ENCODE measurements at regions not wholly inside any gene's neighbourhood (a gene's known extent, or its start where the extent isn't known, plus 50 kb on each side); places are given as distances from the start of the nearest gene placed in this dataset.

DNA sequence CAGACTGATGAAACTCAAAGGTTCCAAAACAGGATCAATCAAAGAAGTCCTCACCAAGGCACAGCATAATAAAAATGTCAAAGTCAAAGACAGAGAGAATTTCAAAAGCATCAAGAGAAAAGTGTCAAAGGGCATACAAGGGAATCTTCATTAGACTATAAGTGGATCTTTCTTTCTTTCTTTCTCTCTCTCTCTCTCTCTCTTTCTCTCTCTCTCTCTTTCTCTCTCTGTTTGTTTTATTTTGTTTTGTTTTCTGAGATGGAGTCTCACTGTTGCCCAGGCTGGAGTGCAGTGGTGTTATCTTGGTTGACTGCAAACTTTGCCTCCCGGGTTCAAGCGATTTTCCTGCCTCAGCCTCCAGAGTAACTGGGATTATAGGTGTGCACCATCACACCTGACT lies 148.3 kb upstream of the CD180 start:
- dilution Hi-C loops (cut with MboI; ENCODE audit: extremely low pct_ligation_motif_present, low sequenced_read_pairs) (no loop called here), intact Hi-C loops (cut with micrococcal nuclease) (no loop called here)
- H3K9ac ChIP-seq (replicated peaks; ENCODE audit: extremely low read depth, insufficient read depth, low read length) = no peak overlapping the region
- H3K4me3 ChIP-seq (replicated peaks in 1 of 3; ENCODE audit: insufficient read depth in 1 of 3, low read depth in 1 of 3, low read length in 3 of 3) = no peak overlapping the region
- no peaks in the 10 kb centered on the region for H3K79me2 ChIP-seq (ENCODE audit: control insufficient read depth, insufficient read depth, low read length)
- no peaks in the 10 kb centered on the region for H3K9me1 ChIP-seq (replicated peaks; ENCODE audit: control insufficient read depth, extremely low read depth, insufficient read depth, low read length)
- H2AFZ ChIP-seq (ENCODE audit: low read depth, low read length) = no peak overlapping the region
- H3K27me3 ChIP-seq (ENCODE audit: control insufficient read depth in 2 of 2, insufficient read depth in 2 of 2, low read length in 2 of 2) = no peaks in the 10 kb centered on the region
- H3K4me2 ChIP-seq (ENCODE audit: insufficient read depth, low read length) = no peak overlapping the region
- BruUV-seq (replicated peaks) = no TSS peak
- ChIA-PET POLR2A (no interaction called here), CTCF (no interaction called here)
- H3K4me1 ChIP-seq (ENCODE audit: control insufficient read depth, extremely low read depth, insufficient read depth, low read length) = no peaks in the 10 kb centered on the region
- no peak for FAIRE-seq
- no peaks in the 10 kb centered on the region for H3K9me3 ChIP-seq (replicated peaks; ENCODE audit: control insufficient read depth, insufficient read depth, low read length)
- TF ChIP-seq FOS (IDR thresholded peaks at IDR 0.05; ENCODE audit: borderline replicate concordance, insufficient read depth, low read length) = no peak
- no peak for TF ChIP-seq MYC (IDR thresholded peaks at IDR 0.05; ENCODE audit: low read depth, low read length)
- no peak for TF ChIP-seq EZH2 (IDR thresholded peaks at IDR 0.05; ENCODE audit: borderline replicate concordance, low read depth, low read length, severe bottlenecking)
- TF ChIP-seq GATA2 (IDR thresholded peaks at IDR 0.05; ENCODE audit: insufficient read depth, insufficient read length, low read depth, low read length) = no peak
- TF ChIP-seq POLR2A (IDR thresholded peaks at IDR 0.05; ENCODE audit: low read depth, low read length) = no peak
- no peak for TF ChIP-seq POLR2AphosphoS5 (IDR thresholded peaks at IDR 0.05; ENCODE audit: insufficient read depth, low read depth, low read length)
- no peak for TF ChIP-seq JUN (IDR thresholded peaks at IDR 0.05; ENCODE audit: borderline replicate concordance, insufficient read depth, insufficient read length, low read depth)
- TF ChIP-seq, protein P1, sequence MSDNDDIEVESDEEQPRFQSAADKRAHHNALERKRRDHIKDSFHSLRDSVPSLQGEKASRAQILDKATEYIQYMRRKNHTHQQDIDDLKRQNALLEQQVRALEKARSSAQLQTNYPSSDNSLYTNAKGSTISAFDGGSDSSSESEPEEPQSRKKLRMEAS (IDR thresholded peaks at IDR 0.05; ENCODE audit: insufficient read depth, insufficient read length) = no peak
- TF ChIP-seq, protein P2, sequence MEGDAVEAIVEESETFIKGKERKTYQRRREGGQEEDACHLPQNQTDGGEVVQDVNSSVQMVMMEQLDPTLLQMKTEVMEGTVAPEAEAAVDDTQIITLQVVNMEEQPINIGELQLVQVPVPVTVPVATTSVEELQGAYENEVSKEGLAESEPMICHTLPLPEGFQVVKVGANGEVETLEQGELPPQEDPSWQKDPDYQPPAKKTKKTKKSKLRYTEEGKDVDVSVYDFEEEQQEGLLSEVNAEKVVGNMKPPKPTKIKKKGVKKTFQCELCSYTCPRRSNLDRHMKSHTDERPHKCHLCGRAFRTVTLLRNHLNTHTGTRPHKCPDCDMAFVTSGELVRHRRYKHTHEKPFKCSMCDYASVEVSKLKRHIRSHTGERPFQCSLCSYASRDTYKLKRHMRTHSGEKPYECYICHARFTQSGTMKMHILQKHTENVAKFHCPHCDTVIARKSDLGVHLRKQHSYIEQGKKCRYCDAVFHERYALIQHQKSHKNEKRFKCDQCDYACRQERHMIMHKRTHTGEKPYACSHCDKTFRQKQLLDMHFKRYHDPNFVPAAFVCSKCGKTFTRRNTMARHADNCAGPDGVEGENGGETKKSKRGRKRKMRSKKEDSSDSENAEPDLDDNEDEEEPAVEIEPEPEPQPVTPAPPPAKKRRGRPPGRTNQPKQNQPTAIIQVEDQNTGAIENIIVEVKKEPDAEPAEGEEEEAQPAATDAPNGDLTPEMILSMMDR (IDR thresholded peaks at IDR 0.05; ENCODE audit: extremely low read depth in 1 of 2, insufficient read depth in 1 of 2, low read depth in 1 of 2, low read length in 2 of 2) = no peak
- no peaks in the 10 kb centered on the region for H4K20me1 ChIP-seq (replicated peaks; ENCODE audit: control insufficient read depth, extremely low read depth, insufficient read depth, low read length)
- H3K27ac ChIP-seq (ENCODE audit: insufficient read depth, low read depth, low read length) = no peak overlapping the region
- H3K36me3 ChIP-seq (ENCODE audit: control insufficient read depth in 2 of 2, extremely low read depth in 1 of 2, insufficient read depth in 2 of 2, low read length in 2 of 2) = no peaks in the 10 kb centered on the region
- DNase-seq (ENCODE audit: low read depth, low spot score) = no peak

Measured in endothelial cell of umbilical vein (primary cell).